Gastrocnemius medialis (tissue), 4 donors: ENCODE measurements at regions not wholly inside any gene's neighbourhood (a gene's known extent, or its start where the extent isn't known, plus 50 kb on each side); places are given as distances from the start of the nearest gene placed in this dataset.

Experiments used
- CTCF ChIP-seq, 5 experiments: fragments of 450-650 bp in 3 of 5; fragments of 200-600 bp in 2 of 5; sonication (generic) in 2 of 5; IDR thresholded peaks in 4 of 5; conservative IDR thresholded peaks in 1 of 5; 1 replicate in 4 of 5; 2 replicates in 1 of 5; pipeline ENCODE4 v1.5.1; 2016 to 2019; ENCODE audit warnings: antibody characterized with exemption in 5 of 5, mild to moderate bottlenecking in 3 of 5, moderate library complexity in 3 of 5
- POLR2A ChIP-seq, 2 donors: fragments of 450-650 bp; IDR thresholded peaks; one replicate each; pipeline ENCODE4 v1.6.1; 2017; ENCODE audit warnings: antibody characterized with exemption in 2 of 2, mild to moderate bottlenecking in 2 of 2, moderate library complexity in 2 of 2

DNA sequence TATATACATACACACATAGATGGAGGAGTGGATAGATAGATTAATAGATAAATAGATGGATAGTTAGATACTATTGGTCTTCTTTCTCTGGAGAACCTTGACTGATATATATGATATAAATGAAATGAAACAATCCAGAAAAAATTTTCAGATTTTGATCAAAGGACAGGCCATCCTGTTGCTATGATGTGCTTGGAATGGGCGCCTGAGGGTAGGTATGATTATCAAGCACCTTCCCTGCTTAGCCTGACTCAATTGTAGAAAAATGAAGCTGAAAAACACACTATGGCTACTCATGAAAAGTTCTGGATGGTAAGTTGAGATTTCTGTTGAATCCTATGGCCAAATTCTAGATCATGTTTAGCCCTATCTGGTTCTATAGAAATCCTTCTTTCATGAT, 266.5 kb upstream of the KLF4 start:
- TF ChIP-seq CTCF (IDR thresholded peaks at IDR 0.05 in 4 of 5, conservative IDR thresholded peaks at IDR 0.05 in 1 of 5): no peak
- TF ChIP-seq POLR2A (IDR thresholded peaks at IDR 0.05): no peak
